ENCODE measurements at regions not wholly inside any gene's neighbourhood (a gene's known extent, or its start where the extent isn't known, plus 50 kb on each side); places are given as distances from the start of the nearest gene placed in this dataset.

- Histone ChIP-seq H3K9me3 (ENCODE audit: low read length) (no peaks in the 10 kb centered on the region), H3K4me1 (ENCODE audit: insufficient read depth, low read length) (no peaks in the 10 kb centered on the region), H3K27me3 (ENCODE audit: control insufficient read depth in 1 of 2, insufficient read depth in 2 of 2, low read length in 2 of 2) (no peaks in the 10 kb centered on the region), H3K27ac (ENCODE audit: low read depth, low read length) (no peak overlapping the region), H3K36me3 (ENCODE audit: insufficient read depth, low read length) (no peaks in the 10 kb centered on the region), H3K9ac (ENCODE audit: low read length) (no peak overlapping the region), H3K4me3 (ENCODE audit: low read depth in 1 of 2, low read length in 2 of 2) (peak overlapping the region in 1 of 2 donors; percentile 23)
These were observed 79.5 kb upstream of the NKD1 start for GRCh38 chr16:50468749-50469078.

- Histone ChIP-seq H3K9ac (ENCODE audit: low read length) (no peak overlapping the region), H3K27me3 (ENCODE audit: control insufficient read depth in 1 of 2, insufficient read depth in 2 of 2, low read length in 2 of 2) (no peaks in the 10 kb centered on the region), H3K36me3 (ENCODE audit: insufficient read depth, low read length) (no peaks in the 10 kb centered on the region), H3K4me3 (ENCODE audit: low read depth in 1 of 2, low read length in 2 of 2) (peak overlapping the region; percentile 23 to 31), H3K9me3 (ENCODE audit: low read length) (no peaks in the 10 kb centered on the region), H3K4me1 (ENCODE audit: insufficient read depth, low read length) (no peaks in the 10 kb centered on the region), H3K27ac (ENCODE audit: low read depth, low read length) (no peak overlapping the region)
These were observed 80.0 kb upstream of the NKD1 start for GRCh38 chr16:50467943-50468748.

- H3K9me3 ChIP-seq (ENCODE audit: low read length) = no peaks in the 10 kb centered on the region
- no peaks in the 10 kb centered on the region for H3K36me3 ChIP-seq (ENCODE audit: insufficient read depth, low read length)
- no peak overlapping the region for H3K27ac ChIP-seq (ENCODE audit: low read depth, low read length)
- no peak overlapping the region for H3K9ac ChIP-seq (ENCODE audit: low read length)
- H3K4me3 ChIP-seq (ENCODE audit: low read depth in 1 of 2, low read length in 2 of 2) = peak overlapping the region; percentile 12 to 31
- H3K4me1 ChIP-seq (ENCODE audit: insufficient read depth, low read length) = no peaks in the 10 kb centered on the region
- H3K27me3 ChIP-seq (ENCODE audit: control insufficient read depth in 1 of 2, insufficient read depth in 2 of 2, low read length in 2 of 2) = no peaks in the 10 kb centered on the region
These were observed 80.6 kb upstream of the NKD1 start for GRCh38 chr16:50467559-50467942.

GRCh38 chr16:50466170-50466569, 82.0 kb upstream of the NKD1 start:
- H3K9ac ChIP-seq (ENCODE audit: low read length) = no peak overlapping the region
- H3K27me3 ChIP-seq (ENCODE audit: control insufficient read depth in 1 of 2, insufficient read depth in 2 of 2, low read length in 2 of 2) = no peaks in the 10 kb centered on the region
- H3K36me3 ChIP-seq (ENCODE audit: insufficient read depth, low read length) = no peaks in the 10 kb centered on the region
- H3K9me3 ChIP-seq (ENCODE audit: low read length) = no peaks in the 10 kb centered on the region
- H3K4me3 ChIP-seq (ENCODE audit: low read depth in 1 of 2, low read length in 2 of 2) = no peak overlapping the region
- H3K4me1 ChIP-seq (ENCODE audit: insufficient read depth, low read length) = no peaks in the 10 kb centered on the region
- H3K27ac ChIP-seq (ENCODE audit: low read depth, low read length) = no peak overlapping the region

- Histone ChIP-seq H3K27ac (ENCODE audit: low read depth, low read length) (no peak overlapping the region), H3K4me1 (ENCODE audit: insufficient read depth, low read length) (no peaks in the 10 kb centered on the region), H3K27me3 (ENCODE audit: control insufficient read depth in 1 of 2, insufficient read depth in 2 of 2, low read length in 2 of 2) (no peaks in the 10 kb centered on the region), H3K36me3 (ENCODE audit: insufficient read depth, low read length) (no peaks in the 10 kb centered on the region), H3K4me3 (ENCODE audit: low read depth in 1 of 2, low read length in 2 of 2) (no peak overlapping the region), H3K9me3 (ENCODE audit: low read length) (no peaks in the 10 kb centered on the region), H3K9ac (ENCODE audit: low read length) (no peak overlapping the region)
These were observed 83.6 kb upstream of the NKD1 start for GRCh38 chr16:50464325-50465290.

- H3K9me3 ChIP-seq (ENCODE audit: low read length) = no peaks in the 10 kb centered on the region
- H3K4me3 ChIP-seq (ENCODE audit: low read depth in 1 of 2, low read length in 2 of 2) = no peak overlapping the region
- H3K4me1 ChIP-seq (ENCODE audit: insufficient read depth, low read length) = no peaks in the 10 kb centered on the region
- no peak overlapping the region for H3K9ac ChIP-seq (ENCODE audit: low read length)
- H3K27me3 ChIP-seq (ENCODE audit: control insufficient read depth in 1 of 2, insufficient read depth in 2 of 2, low read length in 2 of 2) = no peaks in the 10 kb centered on the region
- no peaks in the 10 kb centered on the region for H3K36me3 ChIP-seq (ENCODE audit: insufficient read depth, low read length)
- no peak overlapping the region for H3K27ac ChIP-seq (ENCODE audit: low read depth, low read length)
These were observed 84.4 kb upstream of the NKD1 start for GRCh38 chr16:50463581-50464324.

GRCh38 chr16:50462793-50463507, 85.2 kb upstream of the NKD1 start:
- no peaks in the 10 kb centered on the region for H3K4me1 ChIP-seq (ENCODE audit: insufficient read depth, low read length)
- no peaks in the 10 kb centered on the region for H3K36me3 ChIP-seq (ENCODE audit: insufficient read depth, low read length)
- H3K4me3 ChIP-seq (ENCODE audit: low read depth in 1 of 2, low read length in 2 of 2) = no peak overlapping the region
- H3K9ac ChIP-seq (ENCODE audit: low read length) = no peak overlapping the region
- H3K9me3 ChIP-seq (ENCODE audit: low read length) = no peaks in the 10 kb centered on the region
- H3K27ac ChIP-seq (ENCODE audit: low read depth, low read length) = no peak overlapping the region
- no peaks in the 10 kb centered on the region for H3K27me3 ChIP-seq (ENCODE audit: control insufficient read depth in 1 of 2, insufficient read depth in 2 of 2, low read length in 2 of 2)

GRCh38 chr16:50461400-50461760, 86.8 kb upstream of the NKD1 start:
- Histone ChIP-seq H3K9me3 (ENCODE audit: low read length) (no peaks in the 10 kb centered on the region), H3K9ac (ENCODE audit: low read length) (no peak overlapping the region), H3K4me3 (ENCODE audit: low read depth in 1 of 2, low read length in 2 of 2) (no peak overlapping the region), H3K4me1 (ENCODE audit: insufficient read depth, low read length) (no peaks in the 10 kb centered on the region), H3K36me3 (ENCODE audit: insufficient read depth, low read length) (no peaks in the 10 kb centered on the region), H3K27me3 (ENCODE audit: control insufficient read depth in 1 of 2, insufficient read depth in 2 of 2, low read length in 2 of 2) (no peaks in the 10 kb centered on the region), H3K27ac (ENCODE audit: low read depth, low read length) (no peak overlapping the region)

GRCh38 chr16:50460538-50461399, 87.4 kb upstream of the NKD1 start:
- H3K9me3 ChIP-seq (ENCODE audit: low read length) = no peaks in the 10 kb centered on the region
- H3K36me3 ChIP-seq (ENCODE audit: insufficient read depth, low read length) = no peaks in the 10 kb centered on the region
- H3K4me1 ChIP-seq (ENCODE audit: insufficient read depth, low read length) = no peaks in the 10 kb centered on the region
- no peak overlapping the region for H3K9ac ChIP-seq (ENCODE audit: low read length)
- no peak overlapping the region for H3K27ac ChIP-seq (ENCODE audit: low read depth, low read length)
- no peaks in the 10 kb centered on the region for H3K27me3 ChIP-seq (ENCODE audit: control insufficient read depth in 1 of 2, insufficient read depth in 2 of 2, low read length in 2 of 2)
- H3K4me3 ChIP-seq (ENCODE audit: low read depth in 1 of 2, low read length in 2 of 2) = no peak overlapping the region

GRCh38 chr16:50459496-50460080, 88.6 kb upstream of the NKD1 start:
- no peaks in the 10 kb centered on the region for H3K4me1 ChIP-seq (ENCODE audit: insufficient read depth, low read length)
- H3K9me3 ChIP-seq (ENCODE audit: low read length) = no peaks in the 10 kb centered on the region
- no peak overlapping the region for H3K4me3 ChIP-seq (ENCODE audit: low read depth in 1 of 2, low read length in 2 of 2)
- H3K36me3 ChIP-seq (ENCODE audit: insufficient read depth, low read length) = no peaks in the 10 kb centered on the region
- H3K27me3 ChIP-seq (ENCODE audit: control insufficient read depth in 1 of 2, insufficient read depth in 2 of 2, low read length in 2 of 2) = no peaks in the 10 kb centered on the region
- H3K9ac ChIP-seq (ENCODE audit: low read length) = no peak overlapping the region
- no peak overlapping the region for H3K27ac ChIP-seq (ENCODE audit: low read depth, low read length)
